Right lobe of liver (tissue), 6 donors: ENCODE measurements at regions not wholly inside any gene's neighbourhood (a gene's known extent, or its start where the extent isn't known, plus 50 kb on each side); places are given as distances from the start of the nearest gene placed in this dataset.

Experiments
- ATAC-seq, 4 donors: fragments of 200-7000 bp; cut with Tn5 transposase; one replicate each; pipeline ENCODE4 v1.9.1; 2020; ENCODE audit warnings: mild to moderate bottlenecking in 4 of 4, moderate library complexity in 4 of 4
- DNase-seq, 3 donors: peaks; one replicate each; pipeline ENCODE4 v3.0.0-alpha.2; 2020
- H3K27ac ChIP-seq, 3 donors: fragments of 200-600 bp; one replicate each; pipeline ENCODE4 v1.8.0; 2022
- H3K27me3 ChIP-seq, 2 donors: fragments of 200-600 bp; one replicate each; pipeline ENCODE4 v1.8.0; 2022
- H3K36me3 ChIP-seq, 4 donors: fragments of 200-600 bp; sonication (generic) in 1 of 4; one replicate each; pipeline versions ENCODE4 v1.5.1 to v1.8.0; 2017 to 2022; ENCODE audit warnings: control low read depth in 1 of 4
- H3K4me1 ChIP-seq, 4 donors: fragments of 200-600 bp; sonication (generic) in 1 of 4; one replicate each; pipeline versions ENCODE4 v1.5.1 to v1.8.0; 2017 to 2022; ENCODE audit warnings: control low read depth in 1 of 4
- H3K4me3 ChIP-seq, 3 donors: fragments of 200-600 bp; one replicate each; pipeline ENCODE4 v1.8.0; 2022
- H3K9me3 ChIP-seq, 4 donors: fragments of 200-600 bp; sonication (generic) in 1 of 4; one replicate each; pipeline versions ENCODE4 v1.5.1 to v1.8.0; 2017 to 2022; ENCODE audit warnings: control low read depth in 1 of 4
- POLR2A ChIP-seq: fragments of 450-650 bp; IDR thresholded peaks from one replicate; pipeline ENCODE4 v1.6.1; 2017; ENCODE audit warnings: antibody characterized with exemption, mild to moderate bottlenecking
- WGBS: methylation state at CpG from one replicate; pipeline ENCODE4 v1.1.6; 2018; ENCODE audit warnings: low coverage, low lambda C conversion rate; ENCODE audit not compliant: insufficient coverage; ENCODE audit errors: missing lambda C conversion rate; 5-methylcytosine and 5-hydroxymethylcytosine counted together
- intact Hi-C, 2 donors: fragments of 100-400 bp; cut with DNase I; formaldehyde crosslinking; loops; one replicate each; pipeline versions ENCODE4 v1.11.2 to v1.14.1; 2022
- TF ChIP-seq, protein P1 (sequence below), 4 donors: fragments of 200-600 bp in 3 of 4; fragments of 450-650 bp in 1 of 4; IDR thresholded peaks; one replicate each; pipeline versions ENCODE4 v1.5.1 to v1.8.0; 2016 to 2022; ENCODE audit warnings: antibody characterized with exemption in 4 of 4, mild to moderate bottlenecking in 2 of 4
- donor health status: DM: no; HTN: yes; CAD: no.
- donor health status: DM: no; HTN: no; CAD: no.
- donor health status: DM: no; HTN: no; CAD: no.
- donor health status: DM: no; HTN: yes; CAD: no.
- donor health status: DM: no; HTN: yes; CAD: no.

DNA sequence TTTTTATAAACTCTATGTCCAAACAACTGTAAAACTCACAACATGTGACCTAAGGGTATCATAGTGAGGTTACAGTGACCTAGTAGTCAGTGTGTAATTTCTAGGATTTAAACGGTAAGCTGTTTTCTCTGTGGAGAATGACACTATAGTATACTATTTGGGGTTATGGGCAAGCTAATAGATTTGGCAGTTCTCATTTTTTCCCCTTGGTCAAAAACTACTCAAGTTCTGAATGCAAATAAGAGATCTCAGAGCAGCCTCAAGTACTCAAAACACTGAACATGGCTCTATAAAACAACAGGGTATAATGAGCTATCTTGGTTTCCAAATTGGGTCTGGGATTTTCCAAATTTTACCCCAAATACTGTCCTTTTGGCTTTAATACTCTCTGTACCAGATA, 88.5 kb upstream of the HMCN1 start:
- Histone ChIP-seq H3K4me1 (peaks cover 0 to 19% (median 7%) of the 10 kb centered on the region in 4 donors), H3K4me3 (no peak overlapping the region), H3K27me3 (no peaks in the 10 kb centered on the region), H3K9me3 (no peaks in the 10 kb centered on the region), H3K36me3 (no peaks in the 10 kb centered on the region), H3K27ac (peak overlapping the region in 2 of 3 donors; percentile 47 to 62)
- DNase-seq (no peak), ATAC-seq (peak in 3 of 4 donors; percentile 19 to 44 (median 21))
- TF ChIP-seq, protein P1, sequence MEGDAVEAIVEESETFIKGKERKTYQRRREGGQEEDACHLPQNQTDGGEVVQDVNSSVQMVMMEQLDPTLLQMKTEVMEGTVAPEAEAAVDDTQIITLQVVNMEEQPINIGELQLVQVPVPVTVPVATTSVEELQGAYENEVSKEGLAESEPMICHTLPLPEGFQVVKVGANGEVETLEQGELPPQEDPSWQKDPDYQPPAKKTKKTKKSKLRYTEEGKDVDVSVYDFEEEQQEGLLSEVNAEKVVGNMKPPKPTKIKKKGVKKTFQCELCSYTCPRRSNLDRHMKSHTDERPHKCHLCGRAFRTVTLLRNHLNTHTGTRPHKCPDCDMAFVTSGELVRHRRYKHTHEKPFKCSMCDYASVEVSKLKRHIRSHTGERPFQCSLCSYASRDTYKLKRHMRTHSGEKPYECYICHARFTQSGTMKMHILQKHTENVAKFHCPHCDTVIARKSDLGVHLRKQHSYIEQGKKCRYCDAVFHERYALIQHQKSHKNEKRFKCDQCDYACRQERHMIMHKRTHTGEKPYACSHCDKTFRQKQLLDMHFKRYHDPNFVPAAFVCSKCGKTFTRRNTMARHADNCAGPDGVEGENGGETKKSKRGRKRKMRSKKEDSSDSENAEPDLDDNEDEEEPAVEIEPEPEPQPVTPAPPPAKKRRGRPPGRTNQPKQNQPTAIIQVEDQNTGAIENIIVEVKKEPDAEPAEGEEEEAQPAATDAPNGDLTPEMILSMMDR (IDR thresholded peaks at IDR 0.05) = no peak
- TF ChIP-seq POLR2A = no peak
- 26% methylated on average over 1 of the region's 1 CpG for WGBS
- intact Hi-C loops = no loop called here

DNA sequence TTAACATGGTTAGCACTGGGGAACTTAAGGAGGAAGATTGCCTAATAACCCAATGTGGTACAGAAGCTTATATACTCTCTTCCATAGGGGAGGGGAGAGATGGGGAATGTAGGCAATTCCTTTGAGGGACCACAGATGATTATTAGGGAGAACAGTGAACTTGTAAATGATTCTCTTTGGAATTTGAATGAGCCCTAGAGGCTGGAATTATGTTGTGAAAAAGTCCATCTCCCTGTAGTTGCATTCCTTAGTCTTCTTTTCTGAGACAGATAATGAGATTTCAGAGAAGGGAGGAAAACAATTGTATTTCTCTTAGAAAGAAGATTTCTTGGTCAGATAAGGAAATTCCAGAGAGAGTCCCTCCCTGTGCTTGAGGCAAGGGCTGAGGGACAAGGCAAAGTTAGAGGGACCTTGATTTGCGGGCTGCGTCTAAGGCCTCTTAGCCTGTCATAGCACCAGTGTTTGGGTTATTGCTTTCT, 89.0 kb upstream of the HMCN1 start:
- ATAC-seq (no peak), DNase-seq (no peak)
- no peaks in the 10 kb centered on the region for H3K36me3 ChIP-seq
- H3K9me3 ChIP-seq = no peaks in the 10 kb centered on the region
- peaks cover 0 to 19% (median 7%) of the 10 kb centered on the region in 4 donors for H3K4me1 ChIP-seq
- H3K27me3 ChIP-seq = no peaks in the 10 kb centered on the region
- peak overlapping the region in 1 of 3 donors; percentile 47 for H3K27ac ChIP-seq
- TF ChIP-seq, protein P1 (IDR thresholded peaks at IDR 0.05) = no peak
- TF ChIP-seq POLR2A = no peak
- intact Hi-C loops = no loop called here
- H3K4me3 ChIP-seq = no peak overlapping the region
- 90% methylated on average over 2 of the region's 2 CpGs for WGBS

DNA sequence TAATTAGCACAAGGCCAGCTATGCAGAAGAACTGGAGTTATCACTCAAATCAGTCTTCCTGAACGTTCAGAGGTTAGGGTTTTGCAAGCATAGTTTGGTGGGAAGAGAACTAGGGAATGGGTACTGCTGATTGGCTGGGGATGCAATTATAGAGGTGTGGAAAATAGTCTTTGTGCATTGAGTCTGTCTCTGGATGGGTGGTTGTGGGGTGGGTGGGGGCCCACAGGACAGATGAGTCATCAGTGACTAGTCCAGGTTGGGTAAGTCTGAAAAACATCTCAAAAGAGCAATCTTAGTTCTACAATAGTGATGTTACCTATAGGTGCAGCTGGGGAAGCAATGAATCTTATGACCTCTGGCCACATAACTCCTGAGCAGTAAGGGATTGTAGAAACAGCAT, 89.7 kb upstream of the HMCN1 start:
- H3K27ac ChIP-seq = no peak overlapping the region
- ATAC-seq (no peak), DNase-seq (no peak)
- no peak overlapping the region for H3K4me3 ChIP-seq
- 100% methylated on average over 1 of the region's 1 CpG for WGBS
- peaks cover 0 to 19% (median 7%) of the 10 kb centered on the region in 4 donors for H3K4me1 ChIP-seq
- TF ChIP-seq, protein P1 (IDR thresholded peaks at IDR 0.05) = no peak
- TF ChIP-seq POLR2A = no peak
- no peaks in the 10 kb centered on the region for H3K36me3 ChIP-seq
- no peaks in the 10 kb centered on the region for H3K27me3 ChIP-seq
- intact Hi-C loops = no loop called here
- H3K9me3 ChIP-seq = no peaks in the 10 kb centered on the region

DNA sequence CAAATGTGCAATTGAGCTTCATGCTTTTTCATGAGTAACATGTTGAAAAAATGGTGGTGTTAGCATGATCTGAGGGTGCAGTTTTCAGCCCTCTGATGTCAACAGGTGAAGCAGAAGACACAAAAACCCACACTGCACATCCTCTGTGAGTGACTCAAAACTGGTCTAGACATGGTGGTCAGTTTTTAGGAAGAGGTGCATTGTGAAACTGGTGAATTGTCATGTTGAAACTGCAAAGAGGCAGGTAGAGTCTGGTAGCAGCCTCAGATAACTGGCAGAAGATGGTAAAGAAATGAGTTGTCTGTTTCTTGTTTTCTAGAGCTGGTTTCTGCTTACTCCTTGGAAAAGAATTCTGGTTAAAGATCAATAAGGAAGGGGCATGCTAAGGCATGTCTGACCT, 97.3 kb upstream of the HMCN1 start:
- ATAC-seq (no peak), DNase-seq (no peak)
- H3K27me3 ChIP-seq = no peaks in the 10 kb centered on the region

More for the DNA sequence above, 97.3 kb upstream of the HMCN1 start:
- Histone ChIP-seq H3K4me3 (no peak overlapping the region), H3K9me3 (no peaks in the 10 kb centered on the region), H3K4me1 (no peaks in the 10 kb centered on the region), H3K27ac (no peak overlapping the region), H3K36me3 (no peaks in the 10 kb centered on the region)
- TF ChIP-seq, protein P1 (IDR thresholded peaks at IDR 0.05) = no peak
- no peak for TF ChIP-seq POLR2A
- intact Hi-C loops = no loop called here
